PFSK-1 (cell line): ENCODE measurements at regions not wholly inside any gene's neighbourhood (a gene's known extent, or its start where the extent isn't known, plus 50 kb on each side); places are given as distances from the start of the nearest gene placed in this dataset.

Experiments
- POLR2AphosphoS5 ChIP-seq: IDR thresholded peaks from 2 replicates; pipeline ENCODE4 v1.6.1; 2012; ENCODE audit warnings: low read depth, mild to moderate bottlenecking, control low read depth, low read length, moderate library complexity
- REST ChIP-seq, 2 experiments: IDR thresholded peaks; 2 replicates each; pipeline versions ENCODE4 v1.6.1 to v1.8.0; 2011 to 2012; ENCODE audit warnings: low read depth in 2 of 2, low read length in 2 of 2, control low read depth in 1 of 2, inconsistent platforms in 1 of 2, mild to moderate bottlenecking in 1 of 2, moderate library complexity in 1 of 2; ENCODE audit not compliant: insufficient read depth in 1 of 2
- SIN3A ChIP-seq: IDR thresholded peaks from 2 replicates; pipeline ENCODE4 v1.6.1; 2012; ENCODE audit warnings: mild to moderate bottlenecking, low read length, moderate library complexity, borderline replicate concordance; ENCODE audit not compliant: insufficient read depth
- TAF1 ChIP-seq: IDR thresholded peaks from 2 replicates; pipeline ENCODE4 v1.6.1; 2012; ENCODE audit warnings: low read length, control low read depth, borderline replicate concordance; ENCODE audit not compliant: insufficient read depth

GRCh38 chr11:70541699-70542098 lies 143.4 kb downstream of the CTTN start:
- no peak for TF ChIP-seq TAF1
- no peak for TF ChIP-seq POLR2AphosphoS5
- TF ChIP-seq REST (IDR thresholded peaks at IDR 0.05; ENCODE audit: insufficient read depth in 1 of 2, low read depth in 2 of 2, low read length in 2 of 2), result no peak
- TF ChIP-seq SIN3A, result no peak
